Transverse colon (tissue), 4 donors: ENCODE measurements at regions not wholly inside any gene's neighbourhood (a gene's known extent, or its start where the extent isn't known, plus 50 kb on each side); places are given as distances from the start of the nearest gene placed in this dataset.

Experiments used
- POLR2AphosphoS5 ChIP-seq, 3 donors: sonication (generic); formaldehyde crosslinking; IDR thresholded peaks; one replicate each; pipeline ENCODE4 v1.6.1; 2016; ENCODE audit warnings: antibody characterized with exemption in 3 of 3
- TF ChIP-seq, protein P1 (sequence below), 5 experiments: fragments of 200-600 bp in 3 of 5; fragments of 450-650 bp in 2 of 5; sonication (generic) in 3 of 5; IDR thresholded peaks; 1 replicate in 2 of 5; 2 replicates in 3 of 5; pipeline ENCODE4 v1.5.1; 2016 to 2017; ENCODE audit warnings: antibody characterized with exemption in 5 of 5, inconsistent platforms in 3 of 5, mild to moderate bottlenecking in 2 of 5, moderate library complexity in 1 of 5

DNA sequence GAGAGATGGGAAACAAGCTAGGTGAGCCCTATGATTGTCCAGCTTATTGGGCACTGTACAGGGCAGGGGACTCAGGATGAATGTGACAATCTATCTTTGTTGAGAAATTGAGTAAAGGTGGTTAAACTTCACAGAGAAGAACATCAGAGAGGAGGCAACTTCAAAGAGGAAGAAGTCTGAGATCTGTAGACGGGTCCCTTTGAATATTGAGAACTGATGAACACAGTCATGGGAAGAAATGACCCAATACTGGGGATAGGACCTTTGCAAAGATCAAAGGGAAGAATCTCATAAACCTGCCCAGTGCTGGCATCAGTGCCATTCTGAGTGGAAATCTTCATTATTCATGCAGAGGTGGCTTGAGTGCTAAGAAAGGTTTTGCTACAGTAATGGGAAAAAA lies 569.7 kb upstream of the KCNMB2 start:
- TF ChIP-seq, protein P1, sequence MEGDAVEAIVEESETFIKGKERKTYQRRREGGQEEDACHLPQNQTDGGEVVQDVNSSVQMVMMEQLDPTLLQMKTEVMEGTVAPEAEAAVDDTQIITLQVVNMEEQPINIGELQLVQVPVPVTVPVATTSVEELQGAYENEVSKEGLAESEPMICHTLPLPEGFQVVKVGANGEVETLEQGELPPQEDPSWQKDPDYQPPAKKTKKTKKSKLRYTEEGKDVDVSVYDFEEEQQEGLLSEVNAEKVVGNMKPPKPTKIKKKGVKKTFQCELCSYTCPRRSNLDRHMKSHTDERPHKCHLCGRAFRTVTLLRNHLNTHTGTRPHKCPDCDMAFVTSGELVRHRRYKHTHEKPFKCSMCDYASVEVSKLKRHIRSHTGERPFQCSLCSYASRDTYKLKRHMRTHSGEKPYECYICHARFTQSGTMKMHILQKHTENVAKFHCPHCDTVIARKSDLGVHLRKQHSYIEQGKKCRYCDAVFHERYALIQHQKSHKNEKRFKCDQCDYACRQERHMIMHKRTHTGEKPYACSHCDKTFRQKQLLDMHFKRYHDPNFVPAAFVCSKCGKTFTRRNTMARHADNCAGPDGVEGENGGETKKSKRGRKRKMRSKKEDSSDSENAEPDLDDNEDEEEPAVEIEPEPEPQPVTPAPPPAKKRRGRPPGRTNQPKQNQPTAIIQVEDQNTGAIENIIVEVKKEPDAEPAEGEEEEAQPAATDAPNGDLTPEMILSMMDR (IDR thresholded peaks at IDR 0.05) = no peak
- no peak for TF ChIP-seq POLR2AphosphoS5 (IDR thresholded peaks at IDR 0.05)
